ENCODE measurements at regions not wholly inside any gene's neighbourhood (a gene's known extent, or its start where the extent isn't known, plus 50 kb on each side); places are given as distances from the start of the nearest gene placed in this dataset.
A peak's percentile ranks its signal among the peaks of the same experiment; 100 is the strongest.
"Not testable (repeated sequence)": the region's sequence is repeated elsewhere in the genome, so short reads cannot be mapped to it uniquely, and the experiment has no call there.

- Histone ChIP-seq H3K79me2 (ENCODE audit: insufficient read depth, low read depth) (no peaks in the 10 kb centered on the region), H3K27ac (no peak overlapping the region), H3K27me3 (ENCODE audit: insufficient read depth, low read depth) (no peaks in the 10 kb centered on the region), H2AFZ (ENCODE audit: low read depth) (no peak overlapping the region), H4K20me1 (ENCODE audit: insufficient read depth) (no peaks in the 10 kb centered on the region), H3K4me1 (ENCODE audit: low read depth, poor library complexity, severe bottlenecking) (peaks cover 14% of the 10 kb centered on the region), H3K9ac (no peak overlapping the region), H3K4me2 (no peak overlapping the region), H3K36me3 (ENCODE audit: insufficient read depth) (no peaks in the 10 kb centered on the region), H3K4me3 (IDR thresholded peaks at IDR 0.05; ENCODE audit: insufficient read depth, low read depth, low read length) (no peak overlapping the region)
- TF ChIP-seq, protein P1, sequence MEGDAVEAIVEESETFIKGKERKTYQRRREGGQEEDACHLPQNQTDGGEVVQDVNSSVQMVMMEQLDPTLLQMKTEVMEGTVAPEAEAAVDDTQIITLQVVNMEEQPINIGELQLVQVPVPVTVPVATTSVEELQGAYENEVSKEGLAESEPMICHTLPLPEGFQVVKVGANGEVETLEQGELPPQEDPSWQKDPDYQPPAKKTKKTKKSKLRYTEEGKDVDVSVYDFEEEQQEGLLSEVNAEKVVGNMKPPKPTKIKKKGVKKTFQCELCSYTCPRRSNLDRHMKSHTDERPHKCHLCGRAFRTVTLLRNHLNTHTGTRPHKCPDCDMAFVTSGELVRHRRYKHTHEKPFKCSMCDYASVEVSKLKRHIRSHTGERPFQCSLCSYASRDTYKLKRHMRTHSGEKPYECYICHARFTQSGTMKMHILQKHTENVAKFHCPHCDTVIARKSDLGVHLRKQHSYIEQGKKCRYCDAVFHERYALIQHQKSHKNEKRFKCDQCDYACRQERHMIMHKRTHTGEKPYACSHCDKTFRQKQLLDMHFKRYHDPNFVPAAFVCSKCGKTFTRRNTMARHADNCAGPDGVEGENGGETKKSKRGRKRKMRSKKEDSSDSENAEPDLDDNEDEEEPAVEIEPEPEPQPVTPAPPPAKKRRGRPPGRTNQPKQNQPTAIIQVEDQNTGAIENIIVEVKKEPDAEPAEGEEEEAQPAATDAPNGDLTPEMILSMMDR (conservative IDR thresholded peaks at IDR 0.05; ENCODE audit: low read depth, low read length): peak; percentile 86
These were observed 120.1 kb upstream of the ACBD5 start for GRCh38 chr10:27360581-27361172.

DNA sequence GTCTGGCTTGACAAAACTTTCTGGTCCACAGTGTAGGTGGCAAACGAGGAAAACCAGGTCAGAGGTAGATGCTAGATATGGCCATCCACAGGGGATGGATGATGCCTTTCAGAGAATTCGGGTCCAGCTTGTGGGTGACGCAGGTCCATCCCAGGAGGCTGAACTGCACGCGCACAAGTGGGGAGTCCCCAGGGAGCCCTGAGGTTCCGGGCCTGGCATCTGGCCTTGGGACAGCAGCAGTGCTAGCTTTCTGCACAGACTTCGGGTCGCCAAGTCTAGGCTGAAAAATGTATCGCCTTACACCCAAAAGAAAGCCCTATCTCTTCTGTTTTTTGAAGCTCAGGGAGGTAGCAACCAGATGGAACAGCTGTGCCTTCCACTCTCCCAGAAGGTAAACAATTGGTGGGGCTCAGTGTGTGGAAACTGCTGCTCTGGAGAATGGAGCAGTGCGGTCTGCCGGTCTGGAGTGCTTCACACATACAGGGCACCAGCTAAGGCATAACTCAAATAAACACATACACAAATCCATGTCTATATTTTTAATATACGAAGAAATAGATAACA is 119.3 kb upstream of the ACBD5 start:
- H3K36me3 ChIP-seq (ENCODE audit: insufficient read depth): no peaks in the 10 kb centered on the region
- H3K4me2 ChIP-seq: no peak overlapping the region
- no peak overlapping the region for H3K9ac ChIP-seq

DNA sequence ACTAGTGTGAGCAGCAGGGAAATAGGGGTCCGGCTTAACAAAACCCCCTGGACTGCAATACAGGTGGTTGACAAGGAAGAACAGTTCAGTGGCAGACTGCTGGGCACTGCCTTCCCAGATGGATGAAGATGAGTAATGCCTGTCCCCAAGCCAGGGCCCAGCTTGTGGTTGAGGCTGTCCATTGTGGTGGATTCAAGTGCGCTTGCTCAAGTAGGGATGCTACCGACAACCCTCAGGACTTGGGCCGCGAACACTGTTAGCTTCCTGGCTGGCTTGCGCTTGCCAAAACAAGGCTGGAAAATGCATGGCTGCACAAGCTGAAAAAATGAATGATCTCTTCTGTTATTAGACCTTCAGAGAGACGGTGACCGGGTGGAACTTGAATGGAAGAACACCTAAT is 116.1 kb upstream of the ACBD5 start:
- TF ChIP-seq, protein P1 (conservative IDR thresholded peaks at IDR 0.05; ENCODE audit: low read depth, low read length): no peak
- Histone ChIP-seq H3K9ac (no peak overlapping the region), H3K36me3 (ENCODE audit: insufficient read depth) (no peaks in the 10 kb centered on the region), H3K4me2 (no peak overlapping the region), H3K27ac (no peak overlapping the region), H4K20me1 (ENCODE audit: insufficient read depth) (no peaks in the 10 kb centered on the region), H3K4me1 (ENCODE audit: low read depth, poor library complexity, severe bottlenecking) (peaks cover 4% of the 10 kb centered on the region), H3K79me2 (ENCODE audit: insufficient read depth, low read depth) (no peaks in the 10 kb centered on the region), H2AFZ (ENCODE audit: low read depth) (no peak overlapping the region), H3K4me3 (IDR thresholded peaks at IDR 0.05; ENCODE audit: insufficient read depth, low read depth, low read length) (no peak overlapping the region), H3K27me3 (ENCODE audit: insufficient read depth, low read depth) (no peaks in the 10 kb centered on the region)

More for the DNA sequence above, 119.3 kb upstream of the ACBD5 start:
- H2AFZ ChIP-seq (ENCODE audit: low read depth): no peak overlapping the region
- no peaks in the 10 kb centered on the region for H3K27me3 ChIP-seq (ENCODE audit: insufficient read depth, low read depth)
- peaks cover 6% of the 10 kb centered on the region for H3K4me1 ChIP-seq (ENCODE audit: low read depth, poor library complexity, severe bottlenecking)
- no peak overlapping the region for H3K4me3 ChIP-seq (IDR thresholded peaks at IDR 0.05; ENCODE audit: insufficient read depth, low read depth, low read length)
- no peaks in the 10 kb centered on the region for H4K20me1 ChIP-seq (ENCODE audit: insufficient read depth)
- H3K79me2 ChIP-seq (ENCODE audit: insufficient read depth, low read depth): no peaks in the 10 kb centered on the region
- TF ChIP-seq, protein P1 (conservative IDR thresholded peaks at IDR 0.05; ENCODE audit: low read depth, low read length): no peak
- no peak overlapping the region for H3K27ac ChIP-seq

- Histone ChIP-seq H3K9ac (no peak overlapping the region), H3K27ac (no peak overlapping the region), H3K79me2 (ENCODE audit: insufficient read depth, low read depth) (no peaks in the 10 kb centered on the region), H3K4me1 (ENCODE audit: low read depth, poor library complexity, severe bottlenecking) (peaks cover 4% of the 10 kb centered on the region), H3K4me3 (IDR thresholded peaks at IDR 0.05; ENCODE audit: insufficient read depth, low read depth, low read length) (no peak overlapping the region), H2AFZ (ENCODE audit: low read depth) (no peak overlapping the region), H3K36me3 (ENCODE audit: insufficient read depth) (no peaks in the 10 kb centered on the region), H4K20me1 (ENCODE audit: insufficient read depth) (no peaks in the 10 kb centered on the region), H3K27me3 (ENCODE audit: insufficient read depth, low read depth) (no peaks in the 10 kb centered on the region), H3K4me2 (no peak overlapping the region)
- TF ChIP-seq, protein P1 (conservative IDR thresholded peaks at IDR 0.05; ENCODE audit: low read depth, low read length): no peak
These were observed 115.4 kb upstream of the ACBD5 start for GRCh38 chr10:27355918-27356573.

DNA sequence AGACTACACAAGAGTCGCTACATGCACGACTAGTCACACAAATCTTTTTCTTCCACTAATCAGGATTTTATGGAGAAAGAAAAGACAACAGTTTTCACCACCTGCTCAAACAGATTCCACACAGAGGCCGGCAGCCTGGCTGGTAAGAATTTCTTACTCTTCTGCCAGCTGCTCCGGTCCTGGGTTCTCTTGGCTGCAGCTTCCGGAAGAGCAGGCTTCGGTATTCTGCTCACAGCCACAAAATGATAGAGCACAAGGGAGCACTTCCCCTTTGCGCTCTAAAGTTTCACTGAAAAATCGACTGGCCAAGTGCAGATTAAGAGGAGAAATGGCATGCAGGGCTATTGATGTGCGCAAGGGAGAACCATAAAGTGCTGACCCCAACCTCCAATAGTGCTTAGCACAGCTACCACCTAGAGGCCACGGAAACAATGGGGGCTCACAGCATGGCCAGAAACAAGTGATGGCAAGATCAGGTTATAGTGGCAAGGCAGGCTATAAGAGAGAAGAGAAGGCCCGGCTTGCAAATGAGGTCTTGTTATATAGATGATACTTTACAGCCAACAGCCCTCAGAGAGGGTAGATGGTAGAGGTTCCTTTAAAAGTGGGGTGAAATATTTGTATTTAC is 114.2 kb upstream of the ACBD5 start:
- not testable (repeated sequence) for H3K9ac ChIP-seq; H3K27me3 ChIP-seq (ENCODE audit: insufficient read depth, low read depth); H3K4me3 ChIP-seq (IDR thresholded peaks at IDR 0.05; ENCODE audit: insufficient read depth, low read depth, low read length); H3K36me3 ChIP-seq (ENCODE audit: insufficient read depth); H4K20me1 ChIP-seq (ENCODE audit: insufficient read depth); H3K27ac ChIP-seq; H3K4me2 ChIP-seq; H2AFZ ChIP-seq (ENCODE audit: low read depth); H3K4me1 ChIP-seq (ENCODE audit: low read depth, poor library complexity, severe bottlenecking); H3K79me2 ChIP-seq (ENCODE audit: insufficient read depth, low read depth)

GRCh38 chr10:27354100-27354499 is 113.5 kb upstream of the ACBD5 start:
- not testable (repeated sequence) for H4K20me1 ChIP-seq (ENCODE audit: insufficient read depth); H3K4me3 ChIP-seq (IDR thresholded peaks at IDR 0.05; ENCODE audit: insufficient read depth, low read depth, low read length); H3K79me2 ChIP-seq (ENCODE audit: insufficient read depth, low read depth); H3K4me1 ChIP-seq (ENCODE audit: low read depth, poor library complexity, severe bottlenecking); H3K27me3 ChIP-seq (ENCODE audit: insufficient read depth, low read depth); H3K36me3 ChIP-seq (ENCODE audit: insufficient read depth); H2AFZ ChIP-seq (ENCODE audit: low read depth); H3K4me2 ChIP-seq; H3K27ac ChIP-seq; H3K9ac ChIP-seq
